ENCODE measurements at regions not wholly inside any gene's neighbourhood (a gene's known extent, or its start where the extent isn't known, plus 50 kb on each side); places are given as distances from the start of the nearest gene placed in this dataset.

DNA sequence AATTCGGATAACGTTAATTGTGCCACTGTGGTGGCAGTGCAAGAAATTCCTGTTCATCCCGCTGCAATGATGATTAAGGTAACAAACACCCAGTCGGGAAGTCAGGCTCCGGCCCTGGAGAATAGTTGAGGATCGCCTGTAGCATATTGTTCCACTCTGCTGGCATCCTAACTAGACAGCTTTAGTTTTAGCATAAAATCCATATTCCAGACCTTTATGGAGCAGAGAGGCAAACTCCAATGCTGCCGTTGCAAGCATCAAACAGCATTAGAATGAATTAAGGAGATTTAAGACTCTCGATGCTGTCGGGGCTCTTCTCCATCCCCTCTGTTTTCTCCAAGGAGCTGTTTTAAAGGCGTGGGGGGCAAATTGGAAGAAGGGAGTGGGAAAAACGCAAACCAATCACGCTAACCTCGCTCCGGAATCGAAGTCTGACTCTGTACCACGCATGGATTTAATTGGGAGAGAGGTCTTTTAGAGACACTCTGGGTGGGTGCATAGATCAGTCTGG lies 660.4 kb downstream of the VRK1 start:
- no peak for DNase-seq

DNA sequence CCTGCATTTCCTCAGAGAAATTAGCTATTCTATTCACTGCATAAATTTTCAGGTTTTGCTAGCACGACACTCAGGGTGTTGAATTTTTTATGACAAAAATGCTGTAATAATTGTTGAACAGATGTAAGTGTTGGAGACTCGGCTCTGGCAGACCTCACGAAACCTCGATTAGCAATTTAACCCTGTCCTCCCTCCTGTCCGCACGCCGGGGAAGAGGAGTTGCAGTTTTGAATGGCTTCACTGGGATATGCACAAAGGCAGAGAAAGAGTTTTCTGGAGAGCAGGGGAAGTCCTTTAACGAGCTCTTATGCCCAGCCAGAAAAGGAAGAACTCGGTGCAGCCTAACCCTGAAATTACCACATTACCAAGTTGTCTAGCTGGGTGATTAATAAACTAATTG lies 661.1 kb downstream of the VRK1 start:
- no peak for DNase-seq

DNA sequence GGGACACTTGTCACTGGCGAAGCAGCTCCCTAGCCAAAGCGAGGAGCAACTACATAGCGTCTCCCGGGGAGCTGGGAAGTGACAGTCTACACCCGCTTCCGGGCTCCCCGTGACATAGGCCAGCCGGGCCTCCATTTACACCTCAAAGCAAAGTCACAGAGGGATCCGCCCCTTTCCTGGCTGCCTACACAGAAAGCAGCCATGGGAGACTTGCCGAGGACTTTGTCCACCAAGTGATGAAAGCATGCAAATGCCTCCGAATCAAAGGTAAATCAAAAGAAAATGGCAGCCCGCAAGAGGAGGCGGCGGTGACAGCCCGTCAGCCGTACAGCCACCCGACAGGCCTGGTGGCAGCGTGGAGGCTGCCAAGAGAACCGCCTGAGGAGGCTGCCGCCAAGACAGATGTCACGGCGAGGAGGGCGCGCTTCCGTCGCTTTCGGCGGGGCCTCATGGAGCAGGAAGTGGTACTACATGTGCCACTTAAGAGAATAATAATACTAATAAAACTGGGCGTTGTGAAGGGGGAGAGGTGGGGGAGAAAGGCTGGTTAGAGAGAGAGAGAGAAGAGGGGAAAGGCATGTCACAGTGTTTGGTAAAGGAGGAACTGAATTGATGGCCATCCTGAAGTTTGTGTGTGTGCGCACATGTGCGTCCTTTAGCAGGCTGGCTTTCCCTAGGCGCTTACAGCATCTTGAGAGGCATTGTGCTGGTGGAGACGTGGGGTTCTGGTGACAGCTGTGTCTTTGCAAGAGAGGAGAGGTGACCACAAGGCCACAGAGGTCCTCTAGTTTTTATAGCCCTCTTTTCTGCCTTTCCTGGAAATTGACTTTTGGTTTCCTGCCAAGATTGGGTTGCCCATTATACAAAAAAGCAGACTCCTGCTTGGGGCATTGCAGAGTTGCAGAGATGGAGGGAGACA lies 661.7 kb downstream of the VRK1 start:
- peak; percentile 78 to 87 for DNase-seq

DNA sequence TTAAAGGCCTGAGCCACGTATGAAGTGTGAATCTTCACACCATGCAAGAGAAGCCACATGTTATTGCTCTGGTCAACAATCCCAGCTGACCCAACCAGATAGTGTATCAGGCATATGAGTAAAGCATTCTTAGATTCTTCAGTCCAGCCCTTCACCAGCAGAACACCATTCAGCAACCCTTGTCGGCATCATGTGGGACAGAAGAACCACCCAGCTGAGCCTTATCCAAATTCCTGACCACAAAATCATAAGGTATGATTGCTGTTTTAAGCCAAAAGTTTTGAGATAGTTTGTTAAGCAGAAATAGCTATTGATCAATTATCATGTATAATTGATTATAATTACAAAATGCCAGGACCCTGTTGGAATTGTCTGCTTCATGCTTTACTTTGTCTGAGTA lies 664.9 kb downstream of the VRK1 start:
- DNase-seq, result no peak

DNA sequence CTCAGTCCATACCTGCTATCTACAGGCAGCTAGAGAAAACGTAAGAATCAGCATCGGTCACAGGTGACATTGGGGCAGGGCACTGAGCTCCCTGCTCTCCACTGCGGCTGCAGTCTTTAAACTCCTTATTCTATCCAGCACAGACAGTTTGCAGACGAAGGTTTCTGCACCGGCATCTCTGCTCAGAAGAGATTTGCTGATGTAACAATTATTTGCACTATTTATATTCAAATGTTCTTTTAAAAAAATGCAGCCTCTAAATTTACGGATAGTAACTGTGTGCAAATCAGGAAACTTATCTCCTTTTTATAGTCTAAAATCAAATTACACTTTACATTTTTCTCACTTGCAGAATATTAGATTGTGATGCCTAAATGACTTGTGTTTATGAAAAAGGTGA lies 671.0 kb downstream of the VRK1 start:
- DNase-seq, result no peak

DNA sequence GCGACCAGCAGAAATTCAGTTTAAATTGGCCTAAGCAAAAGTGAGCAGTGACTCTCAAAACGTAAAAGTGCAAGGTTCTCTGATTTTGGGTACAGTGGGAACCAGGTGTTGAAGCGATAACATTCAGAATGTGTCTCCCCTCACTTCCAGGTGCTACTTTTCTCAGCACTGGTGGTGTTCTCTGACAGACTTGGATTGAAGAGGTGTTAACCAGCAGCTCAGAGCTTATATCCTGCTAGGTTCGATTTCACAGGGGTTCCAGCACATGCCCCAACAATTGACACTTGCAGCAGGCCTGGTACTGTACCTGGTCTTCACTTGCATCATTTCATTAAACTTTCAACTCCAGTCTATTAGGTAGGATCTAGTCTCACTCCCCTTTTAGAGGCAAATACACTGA lies 680.2 kb downstream of the VRK1 start:
- peak in 1 of 2 donors; percentile 8 for DNase-seq

DNA sequence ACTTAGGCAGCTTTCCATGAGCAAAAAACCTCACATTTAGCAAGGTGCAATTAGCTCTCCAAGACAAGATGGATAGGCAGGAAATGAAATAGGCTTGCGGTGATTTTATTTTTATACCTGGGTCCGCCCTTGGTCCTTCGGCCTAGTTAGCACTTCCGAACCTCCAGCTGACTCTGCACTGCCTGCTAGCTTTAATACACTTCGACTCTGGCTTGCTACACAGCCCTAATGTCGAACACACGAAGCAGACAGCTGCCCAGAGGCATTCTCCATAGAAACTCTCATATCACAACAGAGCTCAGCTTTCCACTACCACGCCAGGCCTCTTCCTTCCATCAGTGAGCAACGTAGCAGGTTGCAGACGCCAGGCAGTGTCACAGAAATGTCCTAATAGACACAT lies 688.0 kb downstream of the VRK1 start:
- no peak for DNase-seq

DNA sequence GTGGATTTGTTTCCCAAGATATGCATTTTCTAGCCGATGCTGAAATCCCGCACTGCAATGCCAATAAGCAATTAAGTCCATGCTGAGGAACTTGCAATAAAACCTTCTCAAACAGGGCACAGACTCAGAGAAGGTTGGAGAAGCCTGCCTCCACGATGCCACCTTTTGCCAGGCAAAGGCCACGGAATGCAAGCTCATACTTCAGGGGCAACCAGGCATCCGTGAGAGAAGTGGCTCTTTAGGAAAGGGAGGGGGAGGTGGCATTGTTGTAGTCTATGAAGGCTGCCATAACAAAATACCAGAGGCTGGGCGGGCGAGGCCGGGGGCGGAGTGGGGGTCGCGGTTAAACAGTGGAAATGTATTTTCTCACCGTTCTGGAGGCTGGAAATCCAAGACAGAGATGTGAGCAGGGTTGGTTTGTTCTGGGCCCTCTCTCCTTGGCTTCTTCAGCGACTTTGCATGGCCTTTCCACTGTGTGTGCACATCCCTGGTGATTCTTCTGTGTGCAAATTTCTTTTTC lies 689.5 kb downstream of the VRK1 start:
- no peak for DNase-seq

DNA sequence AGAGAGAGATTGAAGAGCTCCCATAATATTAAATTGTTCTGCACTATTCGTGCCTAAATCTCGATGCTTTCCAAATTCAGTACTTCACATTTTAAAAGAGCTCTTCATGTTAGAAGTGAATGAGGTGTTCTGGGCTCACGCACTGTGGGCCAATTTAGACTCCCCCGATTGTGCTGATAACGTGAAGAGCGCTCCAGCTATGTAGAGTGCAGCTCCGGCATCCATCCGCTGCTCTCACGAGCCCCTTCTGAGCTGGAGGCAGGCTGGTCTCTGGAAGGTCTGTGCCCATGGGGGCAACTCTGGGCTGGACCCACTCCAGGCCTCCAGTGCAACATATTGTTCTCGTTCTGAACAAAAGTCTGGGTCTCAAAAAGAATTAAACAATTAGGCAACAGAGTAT lies 692.6 kb downstream of the VRK1 start:
- no peak for DNase-seq

DNA sequence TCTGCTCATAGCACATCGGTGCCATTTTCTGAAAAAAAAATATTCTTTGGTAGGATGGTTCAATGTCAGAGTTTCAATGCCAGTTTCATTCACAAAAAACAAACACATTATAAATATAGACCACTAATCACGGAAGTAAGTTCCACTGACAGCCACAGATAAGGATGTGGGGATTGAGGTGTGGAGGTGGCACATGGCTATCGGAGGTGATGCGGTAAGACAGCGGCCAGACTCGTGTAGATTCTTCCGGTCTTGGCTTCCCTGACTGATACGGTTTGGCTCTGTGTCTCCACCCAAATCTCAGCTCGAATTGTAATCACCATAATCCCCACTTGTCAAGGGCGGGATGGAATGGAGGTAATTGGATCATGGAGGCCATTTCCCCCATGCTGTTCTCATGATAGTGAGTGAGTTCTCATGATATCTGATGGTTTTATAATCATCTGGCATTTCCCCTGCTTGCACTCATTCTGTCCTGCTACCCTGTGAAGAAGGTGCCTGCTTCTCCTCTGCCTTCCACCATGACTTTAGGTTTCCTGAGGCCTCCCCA lies 693.4 kb downstream of the VRK1 start:
- peak; percentile 5 to 30 for DNase-seq

DNA sequence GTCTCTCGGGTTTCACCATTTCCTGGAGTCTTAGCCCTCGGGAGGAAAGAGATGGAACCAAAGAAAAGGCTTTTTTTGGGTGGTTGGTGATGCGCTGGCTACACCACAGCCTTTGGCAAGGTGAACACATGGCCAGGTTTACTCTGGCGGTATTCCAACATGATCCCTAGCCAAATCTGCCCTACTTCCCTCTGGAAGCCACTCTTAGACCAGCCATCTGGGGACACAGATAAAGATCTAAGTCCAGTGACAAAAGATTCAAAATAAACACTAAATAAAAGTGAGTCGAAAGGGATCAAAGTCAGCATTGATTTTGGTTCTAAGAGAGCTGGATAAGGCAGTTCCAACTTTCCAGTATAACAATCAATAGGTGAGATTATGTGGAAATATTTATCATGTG lies 694.5 kb downstream of the VRK1 start:
- DNase-seq, result no peak

DNA sequence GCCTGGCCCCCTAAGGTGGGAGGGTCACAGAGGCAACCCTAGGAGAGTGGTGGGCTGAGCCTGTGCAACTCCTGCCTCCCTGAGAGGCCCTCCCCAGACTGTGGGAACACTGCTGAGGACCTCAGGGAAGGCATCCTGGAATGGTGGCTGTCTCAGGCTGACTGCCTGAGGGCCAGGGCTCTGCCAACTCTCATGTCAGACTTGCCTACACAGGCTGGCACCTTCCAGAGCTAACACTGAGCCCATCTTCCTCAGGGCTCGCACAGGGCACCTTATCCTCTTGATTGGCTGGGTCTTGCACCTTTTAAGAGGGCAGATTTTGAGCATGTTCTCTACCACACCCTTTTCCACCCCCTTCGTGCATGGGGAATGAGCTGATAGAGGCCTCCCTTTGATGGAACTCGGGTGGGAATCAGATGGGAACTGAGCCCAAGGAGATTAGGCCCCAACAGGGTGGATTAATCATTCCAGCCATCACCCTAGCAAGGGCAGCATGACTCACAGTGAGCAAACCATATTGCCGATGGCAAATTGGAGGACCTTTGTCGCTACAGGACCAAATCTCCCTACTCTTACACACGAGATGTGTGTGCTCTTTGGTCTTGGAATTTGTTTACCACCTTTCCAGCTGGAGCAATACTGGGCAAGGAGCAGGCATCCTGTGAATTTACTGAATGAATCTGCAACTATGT lies 702.8 kb downstream of the VRK1 start:
- DNase-seq, result no peak

DNA sequence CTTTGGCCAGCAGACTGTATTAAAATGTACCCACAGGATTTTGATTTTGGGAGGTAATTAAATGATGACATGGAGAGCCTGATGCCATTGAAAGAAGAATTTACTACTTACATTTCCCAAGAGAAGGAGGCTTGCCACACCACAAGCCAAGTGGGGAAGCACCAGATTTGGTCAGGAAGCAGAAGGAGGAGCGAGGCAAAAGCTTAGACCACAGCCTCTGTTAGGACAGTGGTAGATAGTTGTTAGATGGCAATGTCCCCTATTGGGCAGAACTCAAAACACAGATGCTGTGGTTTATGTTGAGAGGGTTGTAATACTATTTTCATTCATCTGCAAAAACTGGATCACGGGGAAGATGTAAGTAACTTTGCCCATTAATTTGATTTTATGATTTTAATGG lies 709.4 kb downstream of the VRK1 start:
- no peak for DNase-seq

DNA sequence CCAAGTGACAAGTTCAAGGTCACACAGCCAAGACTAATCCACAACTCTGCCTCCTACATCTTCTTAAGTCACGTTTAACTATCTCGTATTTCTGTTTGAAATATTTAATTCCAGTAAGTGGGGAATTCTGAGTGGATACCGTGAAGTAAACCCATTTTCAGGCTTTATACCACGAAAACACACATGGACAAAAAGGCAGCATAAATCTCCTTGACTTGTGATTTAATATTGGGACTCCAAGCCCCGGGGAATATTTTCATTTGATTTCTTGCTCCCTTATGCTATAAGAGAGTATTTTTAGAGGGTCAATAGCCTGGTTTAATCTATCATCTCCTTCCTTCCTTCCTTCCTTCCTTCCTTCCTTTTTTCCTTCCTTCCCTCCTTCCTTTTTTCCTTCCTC lies 716.7 kb downstream of the VRK1 start:
- DNase-seq, result no peak

DNA sequence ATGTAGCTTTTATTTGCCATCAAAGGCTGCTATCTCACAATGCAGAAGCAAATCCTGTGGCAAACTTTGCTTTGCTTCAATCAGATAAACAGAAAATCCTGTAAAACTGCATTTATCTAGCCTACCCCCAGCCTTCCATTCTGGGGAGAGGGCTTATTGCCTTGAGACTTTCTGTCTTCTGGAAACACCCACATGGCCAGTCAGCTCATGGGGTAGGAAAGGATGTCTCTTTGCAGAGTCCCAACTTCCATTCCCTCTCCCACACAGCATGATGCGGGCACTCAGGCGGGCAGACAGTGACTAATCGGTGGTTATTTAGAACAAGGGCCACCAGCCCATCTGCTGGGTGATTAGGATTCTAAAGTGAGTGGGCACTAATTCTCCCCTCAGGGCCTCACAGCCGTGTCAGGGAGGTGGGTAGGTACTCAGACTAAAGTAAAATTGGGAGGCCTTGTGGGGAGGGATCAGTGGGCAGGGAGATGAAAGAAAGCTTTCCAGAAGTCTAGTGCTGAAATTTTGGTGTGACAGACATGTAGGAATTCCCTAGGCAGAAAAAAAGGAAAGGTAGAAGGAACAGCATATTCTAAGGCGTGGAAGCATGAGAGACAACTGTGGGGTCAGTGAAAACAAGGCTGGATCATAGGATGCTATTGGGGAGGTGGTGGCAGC lies 720.5 kb downstream of the VRK1 start:
- DNase-seq, result no peak

DNA sequence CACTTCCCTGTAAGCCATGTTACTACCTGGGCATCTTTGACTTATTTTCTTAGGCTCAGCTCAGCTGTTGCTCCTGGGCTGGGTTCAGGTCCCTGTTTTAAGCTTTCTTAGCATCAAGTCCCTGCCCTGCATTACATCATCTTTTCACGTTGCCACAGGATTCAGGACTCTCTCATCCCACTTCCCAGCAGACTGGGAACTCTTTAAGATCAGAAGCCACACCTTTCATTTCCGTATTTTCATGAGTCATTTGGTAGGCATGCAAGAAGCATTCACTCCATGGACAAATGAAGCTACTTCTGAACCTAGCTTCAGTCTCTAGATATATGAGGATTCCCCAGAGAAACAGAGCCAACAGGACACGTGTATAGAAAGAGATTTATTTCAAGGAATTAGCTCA lies 726.8 kb downstream of the VRK1 start:
- no peak for DNase-seq

DNA sequence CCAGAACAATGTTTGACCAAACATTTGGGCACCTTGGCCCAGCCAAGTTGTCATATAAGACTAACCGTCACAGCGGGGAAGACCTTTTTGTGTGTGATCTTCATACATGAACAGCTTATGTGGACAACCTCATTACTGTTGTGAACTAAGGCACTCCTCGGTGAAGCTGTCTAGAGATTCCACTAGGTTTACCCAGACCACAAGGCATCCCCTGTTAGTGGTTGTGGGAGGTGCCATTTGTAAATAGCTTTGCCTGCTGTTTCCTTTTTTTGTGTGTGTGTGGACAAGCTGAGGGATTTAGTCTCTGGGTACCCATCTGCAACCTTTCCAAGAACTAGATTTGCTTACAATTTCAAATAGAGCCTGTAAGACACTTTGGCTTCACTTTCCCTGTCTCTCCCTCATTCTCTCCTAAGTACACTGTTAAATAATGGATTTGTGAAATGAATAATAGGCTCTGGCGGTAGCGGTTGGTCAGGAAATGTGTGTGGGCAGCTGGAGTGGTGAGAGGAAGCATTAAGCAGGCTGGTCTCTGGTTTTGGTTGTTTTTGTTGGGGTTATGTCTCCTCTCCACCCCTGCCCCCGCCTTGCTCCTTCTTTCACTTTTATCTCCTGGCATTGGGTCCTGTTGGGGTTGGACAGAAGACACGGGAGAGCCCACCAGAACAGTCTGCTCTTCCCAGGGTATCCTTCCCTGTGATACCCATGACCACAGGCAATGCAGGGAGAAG lies 727.6 kb downstream of the VRK1 start:
- no peak for DNase-seq

DNA sequence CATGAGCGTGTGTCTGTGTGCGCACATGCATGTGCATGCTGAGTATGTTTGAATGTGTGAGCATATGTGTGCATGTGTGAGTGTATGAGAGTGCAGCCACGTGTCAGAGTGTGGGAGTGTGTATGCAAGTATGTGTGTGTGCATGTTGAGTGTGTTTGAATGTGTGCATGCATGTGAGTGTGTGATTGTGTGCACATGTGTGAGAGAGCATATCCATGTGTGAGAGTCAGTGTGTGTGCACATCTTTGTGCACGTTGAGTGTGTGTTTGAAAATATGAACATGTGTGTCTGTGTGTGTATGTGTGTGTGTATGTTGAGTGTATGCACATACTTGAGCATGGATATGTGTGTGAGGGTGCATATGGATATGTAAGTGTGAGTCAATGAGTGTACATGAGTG lies 730.8 kb downstream of the VRK1 start:
- DNase-seq, result no peak

DNA sequence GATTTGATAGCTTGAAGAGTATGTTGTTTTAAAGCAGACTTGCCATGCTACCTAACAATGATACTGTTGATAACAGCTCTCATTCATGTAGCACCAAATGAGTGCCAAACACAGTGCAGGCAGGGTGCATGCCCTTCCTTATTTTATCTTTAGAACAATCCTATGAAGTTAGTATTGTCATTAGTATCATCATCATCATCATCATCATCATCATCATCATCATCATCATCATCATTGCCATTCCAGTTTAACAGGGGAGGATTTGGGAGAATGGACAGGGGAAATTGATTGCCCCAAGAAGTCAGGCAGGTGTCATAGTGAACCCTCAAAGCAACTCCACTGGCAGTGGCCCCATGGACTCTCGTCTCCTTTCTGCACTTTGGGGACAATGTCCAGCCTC lies 734.9 kb downstream of the VRK1 start:
- DNase-seq, result no peak

DNA sequence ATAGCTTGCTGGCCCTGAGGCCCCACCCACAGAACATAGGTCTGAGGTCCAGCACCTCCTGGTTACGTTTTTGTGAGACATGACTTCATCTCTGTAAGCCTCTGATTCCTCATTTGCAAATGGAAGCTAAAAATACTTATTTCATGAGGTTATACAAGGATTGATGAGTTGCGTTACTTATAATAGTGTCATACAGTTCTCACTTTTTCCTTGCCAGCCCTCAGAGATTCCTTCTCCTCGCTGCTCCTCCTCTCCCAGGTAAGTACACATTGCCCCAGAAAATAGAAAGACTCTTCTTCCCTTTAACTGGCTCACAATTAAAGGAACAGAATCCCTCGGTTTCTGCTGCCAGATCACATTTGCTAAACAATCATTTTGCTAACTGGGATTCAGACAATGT lies 739.2 kb downstream of the VRK1 start:
- DNase-seq, result no peak

DNA sequence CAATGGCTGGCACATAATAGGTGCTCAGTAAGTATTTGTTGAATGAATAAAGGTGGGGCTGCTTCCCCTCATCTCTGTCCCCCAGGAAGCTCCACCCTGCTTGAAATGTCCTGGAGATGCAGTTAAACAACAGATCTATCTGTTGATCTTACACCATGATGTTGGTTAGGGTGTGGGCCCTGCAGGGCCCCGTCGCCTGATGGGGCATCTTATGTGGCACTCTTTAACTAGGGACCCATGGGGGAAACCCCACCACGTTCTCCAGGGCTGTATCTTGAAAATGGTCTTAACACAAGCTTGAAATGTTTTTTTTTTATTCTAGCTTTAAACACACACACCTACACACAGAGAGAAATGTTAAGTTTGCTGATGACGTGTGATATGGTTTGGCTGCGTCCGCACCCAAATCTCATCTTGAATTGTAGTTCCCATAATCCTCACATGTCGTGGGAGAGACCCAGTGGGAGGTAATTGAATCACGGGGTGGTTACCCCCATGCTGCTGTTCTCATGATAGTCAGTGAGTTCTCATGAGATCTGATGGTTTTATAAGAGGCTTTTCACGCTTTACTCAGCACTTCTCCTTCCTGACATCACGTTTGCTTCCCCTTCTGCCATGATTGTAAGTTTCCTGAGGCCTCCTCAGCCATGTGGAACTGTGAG lies 741.7 kb downstream of the VRK1 start:
- peak in 1 of 2 donors; percentile 1 for DNase-seq

DNA sequence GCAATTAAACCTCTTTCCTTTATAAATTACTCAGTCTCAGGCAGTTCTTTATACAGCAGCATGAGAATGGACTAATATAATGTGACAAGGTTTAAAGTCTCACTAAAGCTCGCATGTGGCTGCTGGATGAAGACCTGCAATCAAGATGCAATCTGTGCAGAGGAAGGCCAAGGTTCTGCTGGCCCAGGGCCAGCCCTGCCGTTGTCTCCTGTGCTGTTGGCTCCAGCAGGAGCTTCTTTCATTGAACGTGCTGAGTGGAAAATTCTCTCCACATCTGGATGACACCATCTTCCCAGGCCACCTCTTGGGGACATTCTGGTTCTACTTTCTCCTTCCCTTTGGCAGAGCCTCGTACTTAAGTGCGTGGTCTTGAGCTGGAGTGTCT lies 742.2 kb downstream of the VRK1 start:
- DNase-seq, result no peak
